ENCODE measurements at regions not wholly inside any gene's neighbourhood (a gene's known extent, or its start where the extent isn't known, plus 50 kb on each side); places are given as distances from the start of the nearest gene placed in this dataset.
"Not testable (repeated sequence)": the region's sequence is repeated elsewhere in the genome, so short reads cannot be mapped to it uniquely, and the experiment has no call there.

- H3K4me2 ChIP-seq (ENCODE audit: extremely low read depth, insufficient read depth, low read length), result no peak overlapping the region
- DNase-seq (ENCODE audit: low read depth in 2 of 2), result peak in 1 of 2 donors; percentile 8
- H3K4me3 ChIP-seq (replicated peaks in 1 of 4; ENCODE audit: control extremely low read depth in 1 of 4, insufficient read depth in 1 of 4, low read depth in 3 of 4, low read length in 4 of 4), result no peak overlapping the region
- no peaks in the 10 kb centered on the region for H3K79me2 ChIP-seq (ENCODE audit: control insufficient read depth, insufficient read depth, low read length)
- no peak overlapping the region for H3K27ac ChIP-seq (ENCODE audit: insufficient read depth, low read length)
- H3K9me3 ChIP-seq (ENCODE audit: control insufficient read depth, insufficient read depth, low read depth, low read length), result no peaks in the 10 kb centered on the region
- TF ChIP-seq CTCF (conservative IDR thresholded peaks at IDR 0.05 in 1 of 2, IDR thresholded peaks at IDR 0.05 in 1 of 2; ENCODE audit: low read depth in 1 of 2, low read length in 2 of 2) (no peak), EZH2 (IDR thresholded peaks at IDR 0.05; ENCODE audit: low read length, missing control alignments) (no peak)
- no peaks in the 10 kb centered on the region for H3K4me1 ChIP-seq (ENCODE audit: control insufficient read depth, extremely low read depth, insufficient read depth, low read length)
- H4K20me1 ChIP-seq (ENCODE audit: control insufficient read depth, extremely low read depth, insufficient read depth, low read length), result no peaks in the 10 kb centered on the region
- H3K9ac ChIP-seq (ENCODE audit: insufficient read depth, low read length), result no peak overlapping the region
- H3K36me3 ChIP-seq (ENCODE audit: control insufficient read depth, insufficient read depth, low read length), result no peaks in the 10 kb centered on the region
- H3K27me3 ChIP-seq (ENCODE audit: control insufficient read depth, insufficient read depth, low read length), result no peaks in the 10 kb centered on the region
- no peak overlapping the region for H2AFZ ChIP-seq (ENCODE audit: low read length)
Observed at GRCh38 chr11:24413391-24413790, 83.5 kb upstream of the LUZP2 start.

GRCh38 chr11:24415955-24416636 is 80.8 kb upstream of the LUZP2 start:
- H4K20me1 ChIP-seq (ENCODE audit: control insufficient read depth, extremely low read depth, insufficient read depth, low read length); H3K9me3 ChIP-seq (ENCODE audit: control insufficient read depth, insufficient read depth, low read depth, low read length); H3K4me3 ChIP-seq (replicated peaks in 1 of 4; ENCODE audit: control extremely low read depth in 1 of 4, insufficient read depth in 1 of 4, low read depth in 3 of 4, low read length in 4 of 4); H3K79me2 ChIP-seq (ENCODE audit: control insufficient read depth, insufficient read depth, low read length); H3K4me2 ChIP-seq (ENCODE audit: extremely low read depth, insufficient read depth, low read length); H3K27ac ChIP-seq (ENCODE audit: insufficient read depth, low read length); H3K36me3 ChIP-seq (ENCODE audit: control insufficient read depth, insufficient read depth, low read length); H3K27me3 ChIP-seq (ENCODE audit: control insufficient read depth, insufficient read depth, low read length); H2AFZ ChIP-seq (ENCODE audit: low read length); H3K4me1 ChIP-seq (ENCODE audit: control insufficient read depth, extremely low read depth, insufficient read depth, low read length); H3K9ac ChIP-seq (ENCODE audit: insufficient read depth, low read length); DNase-seq (ENCODE audit: low read depth in 2 of 2): not testable (repeated sequence)

DNA sequence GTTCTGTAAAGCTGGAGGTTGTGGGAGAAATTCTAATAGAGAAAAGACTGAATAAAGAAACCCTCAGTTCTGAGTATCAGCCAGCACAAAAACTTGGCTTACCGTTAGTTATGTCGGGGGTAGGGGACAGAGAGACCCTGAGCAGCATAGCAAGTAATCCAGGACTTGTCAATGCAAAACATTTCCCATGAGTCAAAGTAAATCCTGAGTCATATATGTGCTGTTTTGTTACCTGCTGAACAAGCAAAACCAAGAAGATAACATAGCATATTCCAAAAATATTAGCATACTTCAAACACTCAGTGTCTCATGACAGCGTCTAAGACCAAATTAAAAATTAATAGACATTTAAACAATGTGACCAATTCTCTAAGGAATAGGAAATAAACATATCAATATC is 75.1 kb upstream of the LUZP2 start:
- no peaks in the 10 kb centered on the region for H3K9me3 ChIP-seq (ENCODE audit: control insufficient read depth, insufficient read depth, low read depth, low read length)
- H3K27ac ChIP-seq (ENCODE audit: insufficient read depth, low read length), result no peak overlapping the region
- no peaks in the 10 kb centered on the region for H3K36me3 ChIP-seq (ENCODE audit: control insufficient read depth, insufficient read depth, low read length)
- H3K27me3 ChIP-seq (ENCODE audit: control insufficient read depth, insufficient read depth, low read length), result no peaks in the 10 kb centered on the region
- TF ChIP-seq CTCF (conservative IDR thresholded peaks at IDR 0.05 in 1 of 2, IDR thresholded peaks at IDR 0.05 in 1 of 2; ENCODE audit: low read depth in 1 of 2, low read length in 2 of 2), result no peak
- no peak for TF ChIP-seq EZH2 (IDR thresholded peaks at IDR 0.05; ENCODE audit: low read length, missing control alignments)
- no peak overlapping the region for H3K9ac ChIP-seq (ENCODE audit: insufficient read depth, low read length)
- no peak overlapping the region for H3K4me2 ChIP-seq (ENCODE audit: extremely low read depth, insufficient read depth, low read length)
- peak in 1 of 2 donors; percentile 61 for DNase-seq (ENCODE audit: low read depth in 2 of 2)
- H3K79me2 ChIP-seq (ENCODE audit: control insufficient read depth, insufficient read depth, low read length), result no peaks in the 10 kb centered on the region
- no peak overlapping the region for H3K4me3 ChIP-seq (replicated peaks in 1 of 4; ENCODE audit: control extremely low read depth in 1 of 4, insufficient read depth in 1 of 4, low read depth in 3 of 4, low read length in 4 of 4)
- no peaks in the 10 kb centered on the region for H3K4me1 ChIP-seq (ENCODE audit: control insufficient read depth, extremely low read depth, insufficient read depth, low read length)
- H2AFZ ChIP-seq (ENCODE audit: low read length), result no peak overlapping the region
- H4K20me1 ChIP-seq (ENCODE audit: control insufficient read depth, extremely low read depth, insufficient read depth, low read length), result no peaks in the 10 kb centered on the region
